Keratinocyte (primary cell): ENCODE measurements at regions not wholly inside any gene's neighbourhood (a gene's known extent, or its start where the extent isn't known, plus 50 kb on each side); places are given as distances from the start of the nearest gene placed in this dataset.

Source experiments
- DNase-seq: peaks from one replicate; pipeline ENCODE4 v3.0.0-alpha.2; 2011; ENCODE audit warnings: low read depth, missing footprints, low spot score
- FAIRE-seq: peaks from 2 replicates; lab custom pipeline; 2011; peaks lifted over from hg19 to GRCh38; lab: Jason Lieb, UNC
- H2AFZ ChIP-seq: 2 replicates; pipeline ENCODE4 v1.6.0; 2012; ENCODE audit warnings: low read length, control low read depth, inconsistent platforms; ENCODE audit not compliant: control insufficient read depth
- H3K27ac ChIP-seq: 2 replicates; pipeline ENCODE4 v1.5.1; 2011; ENCODE audit warnings: low read length; ENCODE audit not compliant: control insufficient read depth, insufficient read depth
- H3K27me3 ChIP-seq: 3 replicates; pipeline ENCODE4 v1.6.0; 2011; ENCODE audit warnings: low read length; ENCODE audit not compliant: control insufficient read depth, insufficient read depth; ENCODE audit errors: extremely low read depth
- H3K36me3 ChIP-seq, 2 experiments: 2 replicates in 1 of 2; 3 replicates in 1 of 2; pipeline ENCODE4 v1.5.1; 2011; ENCODE audit warnings: low read length in 2 of 2, mild to moderate bottlenecking in 1 of 2; ENCODE audit not compliant: control insufficient read depth in 2 of 2, insufficient read depth in 2 of 2; ENCODE audit errors: extremely low read depth in 1 of 2
- H3K4me1 ChIP-seq: 3 replicates; pipeline ENCODE4 v1.5.1; 2011; ENCODE audit warnings: low read length; ENCODE audit not compliant: control insufficient read depth, insufficient read depth; ENCODE audit errors: extremely low read depth
- H3K4me2 ChIP-seq: 3 replicates; pipeline ENCODE4 v1.6.0; 2011; ENCODE audit warnings: low read depth, low read length; ENCODE audit not compliant: control insufficient read depth, insufficient read depth; ENCODE audit errors: extremely low read depth
- H3K4me3 ChIP-seq, 3 experiments: fragments of 200-600 bp in 1 of 3; sonication (generic) in 1 of 3; 2 replicates in 2 of 3; 3 replicates in 1 of 3; pipeline ENCODE4 v1.5.1; 2011 to 2016; ENCODE audit warnings: low read length in 3 of 3, mild to moderate bottlenecking in 3 of 3, control low read depth in 2 of 3, inconsistent platforms in 1 of 3, low read depth in 1 of 3, mixed read lengths in 1 of 3, mixed run types in 1 of 3, moderate library complexity in 1 of 3; ENCODE audit not compliant: control insufficient read depth in 2 of 3, insufficient read depth in 2 of 3; ENCODE audit errors: extremely low read depth in 1 of 3
- H3K79me2 ChIP-seq: 2 replicates; pipeline ENCODE4 v1.6.0; 2012; ENCODE audit warnings: low read length; ENCODE audit not compliant: control insufficient read depth, insufficient read depth
- H3K9ac ChIP-seq: 3 replicates; pipeline ENCODE4 v1.6.0; 2011; ENCODE audit warnings: low read length; ENCODE audit not compliant: control insufficient read depth, insufficient read depth; ENCODE audit errors: extremely low read depth
- H3K9me1 ChIP-seq: 3 replicates; pipeline ENCODE4 v1.6.0; 2011; ENCODE audit warnings: low read length; ENCODE audit not compliant: control insufficient read depth, insufficient read depth; ENCODE audit errors: extremely low read depth
- H3K9me3 ChIP-seq: 2 replicates; pipeline ENCODE4 v1.5.1; 2012; ENCODE audit warnings: low read depth, low read length; ENCODE audit not compliant: control insufficient read depth
- H4K20me1 ChIP-seq: 3 replicates; pipeline ENCODE4 v1.6.0; 2011; ENCODE audit warnings: low read length; ENCODE audit not compliant: control insufficient read depth, insufficient read depth; ENCODE audit errors: extremely low read depth
- CTCF ChIP-seq, 3 experiments: IDR thresholded peaks in 1 of 3; conservative IDR thresholded peaks in 1 of 3; optimal IDR thresholded peaks in 1 of 3; 2 replicates in 2 of 3; 3 replicates in 1 of 3; pipeline versions ENCODE3 to v1.5.1; 2011; ENCODE audit warnings: low read length in 3 of 3, mild to moderate bottlenecking in 3 of 3, moderate library complexity in 2 of 3, control low read depth in 1 of 3, inconsistent platforms in 1 of 3; ENCODE audit not compliant: insufficient read depth in 2 of 3; ENCODE audit errors: extremely low read depth in 1 of 3
- EZH2 ChIP-seq: IDR thresholded peaks from one replicate; pipeline ENCODE4 v1.6.1; 2012; ENCODE audit warnings: inconsistent platforms, mild to moderate bottlenecking, low read length, moderate library complexity
- dilution Hi-C: fragments of 300-500 bp; cut with MboI; formaldehyde crosslinking; loops from one replicate; pipeline ENCODE4 v1.7.0; 2020; ENCODE audit warnings: low sequenced_read_pairs; ENCODE audit not compliant: extremely low pct_ligation_motif_present

DNA sequence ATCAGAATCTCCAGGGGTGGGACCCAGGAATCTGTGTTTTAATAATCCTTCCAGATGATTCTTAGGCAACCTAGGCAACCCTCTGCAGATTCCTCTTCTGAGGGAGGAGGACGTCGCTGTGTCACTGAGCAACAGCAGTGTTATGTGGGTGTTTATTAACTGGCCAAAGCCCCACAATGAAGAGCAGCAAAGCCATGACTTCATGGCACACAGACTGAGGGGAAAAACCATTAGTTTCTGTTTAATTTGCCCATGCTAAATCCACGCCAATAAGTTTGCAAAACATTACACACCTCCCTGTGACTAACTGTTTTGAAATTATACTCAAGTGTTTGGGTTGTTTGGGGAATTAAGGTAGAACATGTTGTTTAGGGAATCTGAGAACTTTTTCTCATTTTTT lies 83.7 kb upstream of the TMED7 start:
- no peaks in the 10 kb centered on the region for H4K20me1 ChIP-seq
- FAIRE-seq, result no peak
- dilution Hi-C loops, result no loop called here
- no peaks in the 10 kb centered on the region for H3K9me1 ChIP-seq
- no peaks in the 10 kb centered on the region for H3K9me3 ChIP-seq
- no peak for TF ChIP-seq CTCF (optimal IDR thresholded peaks at IDR 0.05 in 1 of 3, IDR thresholded peaks at IDR 0.05 in 1 of 3, conservative IDR thresholded peaks at IDR 0.05 in 1 of 3; ENCODE audit: extremely low read depth in 1 of 3, insufficient read depth in 2 of 3, low read length in 3 of 3)
- no peak for TF ChIP-seq EZH2
- no peak overlapping the region for H3K9ac ChIP-seq
- H3K4me3 ChIP-seq, result no peak overlapping the region
- no peak overlapping the region for H2AFZ ChIP-seq
- no peaks in the 10 kb centered on the region for H3K79me2 ChIP-seq
- no peak overlapping the region for H3K27ac ChIP-seq
- no peak overlapping the region for H3K4me2 ChIP-seq
- H3K36me3 ChIP-seq, result no peaks in the 10 kb centered on the region
- no peak for DNase-seq
- no peaks in the 10 kb centered on the region for H3K27me3 ChIP-seq
- no peaks in the 10 kb centered on the region for H3K4me1 ChIP-seq

- no peak overlapping the region for H3K9ac ChIP-seq
- H2AFZ ChIP-seq, result no peak overlapping the region
- H3K4me2 ChIP-seq, result no peak overlapping the region
- dilution Hi-C loops, result no loop called here
- no peak overlapping the region for H3K27ac ChIP-seq
- no peaks in the 10 kb centered on the region for H3K79me2 ChIP-seq
- no peaks in the 10 kb centered on the region for H3K27me3 ChIP-seq
- H3K9me3 ChIP-seq, result no peaks in the 10 kb centered on the region
- no peaks in the 10 kb centered on the region for H4K20me1 ChIP-seq
- H3K36me3 ChIP-seq, result no peaks in the 10 kb centered on the region
- no peak for DNase-seq
- no peak overlapping the region for H3K4me3 ChIP-seq
- no peak for TF ChIP-seq EZH2
- H3K4me1 ChIP-seq, result no peaks in the 10 kb centered on the region
- no peaks in the 10 kb centered on the region for H3K9me1 ChIP-seq
- no peak for FAIRE-seq
Measured at GRCh38 chr5:115708819-115709477, 83.1 kb upstream of the TMED7 start.

GRCh38 chr5:115703514-115703913 lies 77.7 kb upstream of the TMED7 start:
- no peaks in the 10 kb centered on the region for H3K9me1 ChIP-seq
- no peaks in the 10 kb centered on the region for H3K27me3 ChIP-seq
- no peak overlapping the region for H2AFZ ChIP-seq
- no peaks in the 10 kb centered on the region for H4K20me1 ChIP-seq
- no peaks in the 10 kb centered on the region for H3K4me1 ChIP-seq
- no peak overlapping the region for H3K4me3 ChIP-seq
- H3K9ac ChIP-seq, result no peak overlapping the region
- FAIRE-seq (no peak), DNase-seq (no peak)
- H3K36me3 ChIP-seq, result no peaks in the 10 kb centered on the region
- no peaks in the 10 kb centered on the region for H3K79me2 ChIP-seq
- no peaks in the 10 kb centered on the region for H3K9me3 ChIP-seq
- H3K4me2 ChIP-seq, result no peak overlapping the region
- no peak overlapping the region for H3K27ac ChIP-seq
- no peak for TF ChIP-seq CTCF (optimal IDR thresholded peaks at IDR 0.05 in 1 of 3, IDR thresholded peaks at IDR 0.05 in 1 of 3, conservative IDR thresholded peaks at IDR 0.05 in 1 of 3; ENCODE audit: extremely low read depth in 1 of 3, insufficient read depth in 2 of 3, low read length in 3 of 3)
- TF ChIP-seq EZH2, result no peak
- dilution Hi-C loops, result no loop called here
